GM21367 (cell line): ENCODE measurements at regions not wholly inside any gene's neighbourhood (a gene's known extent, or its start where the extent isn't known, plus 50 kb on each side); places are given as distances from the start of the nearest gene placed in this dataset.

Experiments used
- ATAC-seq: cut with Tn5 transposase; IDR thresholded peaks from one replicate; pipeline ENCODE4 v1.9.1; 2021; ENCODE audit not compliant: unreplicated experiment

- ATAC-seq, result no peak
These were observed 475.6 kb downstream of the TDRD15 start for GRCh38 chr2:21599417-21599816.

DNA sequence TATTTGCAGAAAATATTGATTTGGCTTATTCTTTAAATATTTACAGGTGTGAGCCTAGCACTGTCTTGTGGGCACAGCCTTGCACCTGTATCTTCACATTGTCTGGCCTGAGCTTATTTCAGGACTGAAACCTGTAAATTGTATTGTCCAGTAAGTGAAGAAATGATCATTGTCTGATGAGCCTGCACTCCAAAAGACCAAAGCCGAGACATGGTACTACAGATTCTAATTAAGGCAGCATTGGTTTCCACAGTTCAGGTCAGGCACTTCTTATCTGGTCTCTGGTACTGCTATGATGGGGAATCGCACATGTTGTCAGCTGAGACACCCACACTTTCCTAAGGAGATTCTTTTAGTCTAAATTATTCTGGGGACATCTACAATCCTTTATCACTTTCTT is 479.0 kb downstream of the TDRD15 start:
- no peak for ATAC-seq

- no peak for ATAC-seq
These were observed 483.8 kb downstream of the TDRD15 start for GRCh38 chr2:21607572-21607971.

- ATAC-seq, result no peak
These were observed 486.5 kb downstream of the TDRD15 start for GRCh38 chr2:21610304-21610703.

DNA sequence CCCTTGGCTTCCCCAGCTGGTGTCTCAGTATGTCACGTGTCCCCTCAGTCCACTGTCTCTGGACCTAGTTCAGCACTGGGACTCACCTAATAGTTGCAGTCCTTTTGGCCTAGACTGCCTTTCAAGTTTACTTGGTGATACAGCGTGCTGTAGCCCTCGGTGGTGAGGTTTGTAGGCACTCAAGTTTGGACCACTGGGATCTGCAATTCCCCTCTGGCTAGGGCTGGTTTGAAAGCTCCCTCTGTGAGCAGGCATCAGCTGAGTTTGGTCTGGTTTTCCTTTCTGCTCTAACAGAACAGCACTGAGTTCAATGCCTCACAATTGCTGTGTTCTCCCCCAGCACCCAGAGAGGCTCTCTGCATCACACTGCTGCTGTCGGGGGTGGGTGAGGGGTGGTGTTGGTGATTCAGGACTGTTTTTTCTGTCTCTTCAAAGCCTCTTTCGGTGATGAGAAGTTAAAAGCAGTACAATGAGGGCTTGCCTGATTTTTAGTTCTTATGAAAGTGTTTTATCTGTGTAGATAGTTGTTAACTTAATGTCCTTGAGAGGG is 494.2 kb downstream of the TDRD15 start:
- ATAC-seq, result no peak

GRCh38 chr2:21620771-21621170 is 497.0 kb downstream of the TDRD15 start:
- ATAC-seq, result no peak

DNA sequence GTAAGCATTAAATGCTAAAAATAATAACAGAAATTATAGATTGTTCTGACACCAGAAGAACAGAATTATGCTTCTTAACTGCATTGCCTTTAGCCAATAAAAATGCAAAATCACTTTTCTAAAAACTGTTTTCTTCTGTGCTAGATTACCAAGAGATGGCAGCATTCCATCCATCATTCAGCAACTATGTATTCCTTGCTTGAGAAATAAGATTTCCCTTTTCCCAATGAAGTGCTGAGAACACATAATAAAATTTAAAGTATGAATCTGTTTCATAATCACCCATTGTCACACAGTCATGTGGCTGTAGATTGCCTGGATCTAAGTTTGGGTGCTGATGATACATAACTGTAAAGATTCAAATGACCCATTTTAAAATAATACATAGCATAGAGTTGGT is 504.2 kb downstream of the TDRD15 start:
- ATAC-seq, result no peak

DNA sequence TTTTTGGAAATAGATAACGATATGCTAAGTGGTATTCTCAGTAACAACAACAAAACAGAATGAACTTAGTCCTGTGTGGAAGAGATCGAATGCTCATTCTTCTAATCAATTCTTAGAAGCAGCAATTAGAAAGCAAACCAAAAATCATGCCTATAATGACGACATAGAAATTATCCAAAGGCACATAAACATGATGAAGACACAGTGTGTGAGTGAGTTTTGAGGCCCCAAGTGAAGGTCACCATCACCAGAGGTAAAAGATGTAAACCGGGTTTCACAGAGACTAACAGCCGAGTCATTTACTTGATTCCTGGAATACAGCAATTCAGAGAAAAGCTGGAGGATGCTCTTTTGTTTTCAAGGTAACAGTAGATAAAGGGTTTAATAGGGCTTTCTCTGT is 509.2 kb downstream of the TDRD15 start:
- no peak for ATAC-seq

DNA sequence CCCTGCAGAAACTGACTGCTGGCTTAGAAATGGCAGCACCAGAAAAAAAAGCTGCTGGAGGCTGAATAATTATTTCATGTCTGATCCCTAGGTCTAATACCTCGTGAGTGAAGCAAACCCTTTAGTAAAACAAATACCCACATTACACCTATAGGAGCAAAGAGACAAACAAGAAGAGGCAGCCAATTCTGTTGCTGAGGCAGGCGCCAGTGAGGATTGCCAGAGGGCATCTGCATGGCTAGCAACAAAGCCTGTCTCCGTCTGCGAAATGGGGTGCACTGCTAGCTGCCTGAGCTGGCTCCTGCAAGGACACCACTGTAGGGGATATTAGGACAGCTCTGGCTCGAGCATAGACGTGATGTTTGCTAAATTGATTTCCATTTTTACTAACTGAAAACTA is 509.7 kb downstream of the TDRD15 start:
- no peak for ATAC-seq

DNA sequence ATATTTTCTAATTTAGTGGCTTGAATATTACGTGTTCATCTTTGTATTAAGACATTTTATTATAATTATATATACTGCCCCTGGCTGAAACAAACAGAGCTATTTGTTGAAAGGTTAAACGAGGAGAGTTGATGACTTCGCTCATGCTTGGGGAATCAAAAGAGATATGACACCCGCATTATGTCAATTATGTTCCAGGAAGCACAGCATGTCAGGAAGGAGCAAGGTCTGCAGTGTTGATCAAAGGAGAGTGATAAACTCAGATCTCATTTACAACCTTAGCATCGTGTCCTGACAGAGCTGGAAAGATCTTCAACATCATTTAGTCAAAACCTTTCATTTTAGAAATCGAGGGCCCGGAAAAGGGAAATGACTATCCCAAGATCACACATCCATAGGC is 510.1 kb downstream of the TDRD15 start:
- ATAC-seq, result no peak

DNA sequence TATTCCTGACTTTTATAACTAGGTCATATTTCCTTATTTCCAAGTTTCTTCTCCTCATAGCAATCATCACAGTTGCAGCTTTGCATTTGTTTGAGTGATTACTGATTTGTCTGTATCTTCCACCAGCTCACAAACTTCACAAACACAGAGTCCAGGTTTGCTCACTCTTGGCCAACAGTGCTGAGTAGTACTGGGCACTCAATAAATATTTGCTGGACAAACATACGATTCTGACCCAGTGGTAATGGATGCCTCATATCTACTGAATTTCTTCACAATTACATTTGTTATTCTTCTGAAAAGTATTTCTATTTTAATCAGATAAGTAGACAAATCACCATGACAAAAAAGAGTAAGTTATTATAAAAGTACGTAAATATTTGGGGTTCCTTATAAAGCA is 516.3 kb downstream of the TDRD15 start:
- ATAC-seq, result no peak

- no peak for ATAC-seq
These were observed 518.9 kb downstream of the TDRD15 start for GRCh38 chr2:21642647-21643046.

- no peak for ATAC-seq
These were observed 519.4 kb downstream of the TDRD15 start for GRCh38 chr2:21643180-21643579.

- ATAC-seq, result no peak
These were observed 520.5 kb downstream of the TDRD15 start for GRCh38 chr2:21644266-21644665.

- ATAC-seq, result no peak
These were observed 522.6 kb downstream of the TDRD15 start for GRCh38 chr2:21646345-21646744.

DNA sequence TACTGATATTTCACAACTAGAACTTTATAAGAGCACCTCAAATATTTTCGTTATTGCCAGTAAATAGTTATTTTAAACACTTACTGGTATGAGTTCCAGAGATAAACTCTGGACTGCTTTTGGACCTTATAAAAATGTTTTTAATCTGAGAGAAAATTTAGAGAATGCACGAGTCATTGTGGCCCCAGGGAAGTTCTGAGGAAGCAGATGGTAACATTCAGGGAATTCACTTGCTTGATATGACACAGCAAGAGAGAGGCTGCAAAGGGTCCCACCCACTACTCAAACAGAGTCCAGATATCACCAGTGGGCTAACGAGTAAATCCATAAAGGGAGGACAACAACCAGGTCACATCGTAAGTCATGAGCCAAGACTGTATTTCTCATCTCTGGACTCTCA is 526.8 kb downstream of the TDRD15 start:
- ATAC-seq, result no peak

DNA sequence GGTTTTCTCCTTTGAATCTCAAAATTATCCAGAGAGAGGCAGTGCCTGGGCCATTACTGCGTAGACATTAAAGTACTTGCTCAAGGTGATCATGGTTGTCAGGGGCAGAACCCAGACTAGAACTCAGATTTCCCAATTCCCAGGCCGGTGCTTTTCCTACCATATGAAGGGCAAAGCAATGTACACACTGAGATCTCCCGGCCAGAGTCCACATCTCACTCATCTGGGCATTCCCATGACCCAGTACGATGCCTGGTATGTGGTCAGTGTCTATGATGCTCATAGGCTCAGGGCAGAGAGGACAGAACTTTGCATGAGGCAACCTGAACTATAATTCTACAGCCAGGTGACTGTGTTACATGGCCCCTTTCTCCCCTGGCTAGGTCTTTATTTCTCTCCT is 531.4 kb downstream of the TDRD15 start:
- ATAC-seq, result no peak

DNA sequence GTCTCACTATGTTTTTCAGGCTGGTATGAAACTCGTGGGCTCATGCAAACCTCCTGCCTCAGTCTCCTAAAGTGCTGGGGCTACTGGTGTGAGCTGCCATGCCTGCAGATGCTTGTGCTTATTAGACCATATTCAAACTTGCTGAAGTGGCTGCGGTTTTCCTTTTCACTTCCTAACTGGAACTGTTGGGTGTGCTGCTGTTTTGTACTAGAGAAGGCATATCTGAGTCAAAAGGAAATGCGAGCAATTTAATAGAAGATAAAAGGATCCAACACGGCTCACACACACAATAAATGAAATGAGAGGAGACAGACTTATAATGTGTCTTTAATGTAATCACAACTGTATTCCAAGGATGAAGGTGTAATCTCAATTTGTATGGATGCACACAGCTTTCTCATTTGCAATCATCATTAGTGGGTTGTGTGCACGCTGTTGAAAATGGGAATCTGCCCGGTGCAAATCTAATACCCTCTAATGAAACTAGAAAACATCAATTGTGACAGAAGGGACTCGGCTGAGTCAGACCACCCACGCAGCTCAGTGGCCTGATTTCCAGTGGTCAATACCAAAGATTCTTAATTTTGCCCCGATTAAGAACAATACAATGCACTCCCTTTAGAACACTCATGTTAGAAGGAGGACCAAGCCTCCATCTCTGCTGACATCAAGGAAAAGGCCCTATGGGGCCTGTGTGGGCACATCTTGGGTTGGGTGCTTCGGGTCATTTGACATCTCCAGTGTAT is 532.7 kb downstream of the TDRD15 start:
- no peak for ATAC-seq

DNA sequence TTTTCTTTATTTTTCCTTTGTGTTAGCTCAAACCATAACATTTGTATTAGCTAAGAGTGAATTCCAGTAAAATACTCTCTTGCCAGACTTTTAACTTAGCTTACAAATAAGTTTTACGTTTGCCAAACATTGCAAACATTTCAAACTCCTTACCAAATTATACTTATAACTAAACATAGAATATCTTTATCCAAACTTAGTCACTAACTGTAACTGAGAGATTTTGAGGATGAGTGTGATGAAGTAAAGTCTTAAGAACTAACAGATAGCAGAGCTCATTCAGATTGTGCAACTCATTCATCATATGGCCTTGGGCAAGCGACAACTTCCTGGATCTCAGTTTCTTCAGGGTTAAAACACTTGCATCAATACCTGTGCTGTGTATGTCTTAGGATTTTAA is 533.7 kb downstream of the TDRD15 start:
- no peak for ATAC-seq

DNA sequence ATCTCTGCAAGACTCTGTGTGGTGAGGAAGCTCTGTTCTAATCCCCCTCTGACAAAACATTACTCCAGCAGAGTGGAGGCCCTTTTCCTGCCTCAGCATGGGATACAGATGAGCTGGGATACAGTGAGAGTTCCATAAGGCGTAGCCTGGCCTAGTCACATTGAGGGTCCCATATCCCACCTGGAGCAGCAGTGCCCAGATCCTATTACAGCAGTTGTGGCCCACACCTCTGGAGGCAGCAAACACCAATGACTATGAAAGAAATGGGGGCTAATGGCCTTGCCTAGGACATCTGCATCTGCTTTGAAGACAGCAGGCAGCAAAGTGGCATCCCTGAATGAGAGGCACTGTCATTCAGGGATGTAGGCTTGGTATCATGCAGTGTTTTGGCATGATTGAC is 534.5 kb downstream of the TDRD15 start:
- ATAC-seq, result no peak

- no peak for ATAC-seq
These were observed 535.2 kb downstream of the TDRD15 start for GRCh38 chr2:21658907-21659477.

DNA sequence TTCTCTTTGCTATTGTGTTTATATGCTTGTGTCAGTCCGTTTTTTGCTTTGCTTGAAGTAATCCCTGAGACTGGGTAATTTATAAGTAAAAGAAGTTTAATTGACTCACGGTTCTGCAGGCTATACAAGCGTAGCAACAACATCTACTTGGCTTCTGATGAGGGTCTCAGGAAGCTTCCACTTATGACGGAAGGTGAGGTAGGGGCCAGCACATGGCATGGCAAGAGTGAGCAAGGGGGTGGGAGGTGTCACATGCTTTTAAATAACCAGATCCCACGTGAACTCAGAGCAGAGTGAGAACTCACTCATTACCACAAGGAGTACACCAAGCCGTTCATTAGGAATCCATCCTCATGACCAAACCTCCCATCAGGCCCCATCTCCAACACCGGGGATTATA is 540.3 kb downstream of the TDRD15 start:
- ATAC-seq, result no peak

DNA sequence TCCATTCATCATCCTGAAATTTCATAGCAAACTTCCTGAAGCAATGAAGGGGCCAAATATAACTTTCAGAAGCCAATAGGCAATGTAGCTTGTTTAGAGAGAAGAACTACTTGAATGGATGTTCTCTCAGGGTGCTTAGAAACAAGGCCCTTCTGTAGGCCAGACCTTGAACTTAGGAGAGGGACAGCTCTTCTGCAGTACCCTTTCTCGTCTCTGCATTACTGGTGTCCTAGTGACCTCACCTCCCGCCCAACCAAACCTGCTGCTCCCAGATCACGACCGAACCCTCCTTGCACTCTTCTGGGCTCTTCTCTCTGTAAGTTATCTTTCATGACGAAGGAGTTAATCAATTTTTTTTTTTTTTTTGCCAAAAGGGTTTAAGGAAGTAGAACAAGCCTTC is 543.9 kb downstream of the TDRD15 start:
- ATAC-seq, result no peak
